ENCODE measurements at regions not wholly inside any gene's neighbourhood (a gene's known extent, or its start where the extent isn't known, plus 50 kb on each side); places are given as distances from the start of the nearest gene placed in this dataset.

DNA sequence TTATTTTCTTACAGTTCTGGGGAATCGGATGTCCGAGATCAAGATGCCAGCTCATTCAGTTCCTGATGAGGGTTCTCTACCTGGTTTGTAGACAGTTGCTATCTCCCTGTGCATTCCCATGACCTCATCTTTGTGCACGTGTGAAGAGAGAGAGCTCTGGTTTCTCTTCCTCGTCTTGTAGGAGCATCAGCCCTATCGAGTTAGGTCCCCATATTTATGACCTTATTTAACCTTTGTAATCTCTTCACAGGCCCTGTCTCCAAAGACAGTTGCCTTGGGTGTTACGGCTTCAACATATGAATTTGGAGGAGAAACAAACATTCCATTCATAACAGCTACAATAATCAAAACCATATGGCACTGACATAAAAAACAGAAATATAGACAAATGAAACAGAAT, 455.3 kb downstream of the HACE1 start:
- TF ChIP-seq, protein P1, sequence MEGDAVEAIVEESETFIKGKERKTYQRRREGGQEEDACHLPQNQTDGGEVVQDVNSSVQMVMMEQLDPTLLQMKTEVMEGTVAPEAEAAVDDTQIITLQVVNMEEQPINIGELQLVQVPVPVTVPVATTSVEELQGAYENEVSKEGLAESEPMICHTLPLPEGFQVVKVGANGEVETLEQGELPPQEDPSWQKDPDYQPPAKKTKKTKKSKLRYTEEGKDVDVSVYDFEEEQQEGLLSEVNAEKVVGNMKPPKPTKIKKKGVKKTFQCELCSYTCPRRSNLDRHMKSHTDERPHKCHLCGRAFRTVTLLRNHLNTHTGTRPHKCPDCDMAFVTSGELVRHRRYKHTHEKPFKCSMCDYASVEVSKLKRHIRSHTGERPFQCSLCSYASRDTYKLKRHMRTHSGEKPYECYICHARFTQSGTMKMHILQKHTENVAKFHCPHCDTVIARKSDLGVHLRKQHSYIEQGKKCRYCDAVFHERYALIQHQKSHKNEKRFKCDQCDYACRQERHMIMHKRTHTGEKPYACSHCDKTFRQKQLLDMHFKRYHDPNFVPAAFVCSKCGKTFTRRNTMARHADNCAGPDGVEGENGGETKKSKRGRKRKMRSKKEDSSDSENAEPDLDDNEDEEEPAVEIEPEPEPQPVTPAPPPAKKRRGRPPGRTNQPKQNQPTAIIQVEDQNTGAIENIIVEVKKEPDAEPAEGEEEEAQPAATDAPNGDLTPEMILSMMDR (IDR thresholded peaks at IDR 0.05) = no peak
- no peak for TF ChIP-seq POLR2A (IDR thresholded peaks at IDR 0.05)

All from testis (tissue), 2 donors.